ENCODE measurements at regions not wholly inside any gene's neighbourhood (a gene's known extent, or its start where the extent isn't known, plus 50 kb on each side); places are given as distances from the start of the nearest gene placed in this dataset.

GRCh38 chr4:181018913-181019312, 1224.3 kb upstream of the TENM3 start:
- TF ChIP-seq CTCF (IDR thresholded peaks at IDR 0.05) = no peak
- no peak for TF ChIP-seq POLR2A (IDR thresholded peaks at IDR 0.05)
- no peak for TF ChIP-seq POLR2AphosphoS5 (IDR thresholded peaks at IDR 0.05; ENCODE audit: insufficient read depth in 1 of 2, low read depth in 1 of 2)

All from vagina (tissue), 2 donors.